ELF-1 (cell line): ENCODE measurements at regions not wholly inside any gene's neighbourhood (a gene's known extent, or its start where the extent isn't known, plus 50 kb on each side); places are given as distances from the start of the nearest gene placed in this dataset.

Source experiments
- DNase-seq: peaks from one replicate; pipeline ENCODE4 v3.0.0-alpha.2; 2016; ENCODE audit warnings: low read depth, low spot score

DNA sequence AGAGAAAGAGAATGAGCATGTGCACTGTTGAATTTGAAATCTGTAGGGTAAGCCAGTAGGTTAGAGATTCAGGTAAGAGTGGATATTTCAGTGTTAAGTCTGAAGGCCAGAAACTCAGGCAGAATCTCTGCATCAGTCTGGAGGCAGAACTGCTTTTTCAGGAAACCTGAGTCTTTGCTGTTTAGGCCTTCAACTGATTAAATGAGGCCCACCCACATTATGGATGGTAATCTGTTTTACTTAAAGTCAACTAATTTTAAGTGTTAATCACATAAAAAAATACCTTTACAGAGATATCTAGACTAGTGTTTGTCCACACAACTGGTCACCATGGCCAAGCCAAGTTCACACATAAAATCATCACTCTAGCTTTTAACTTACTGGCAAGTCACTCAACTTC is 205.0 kb upstream of the DDHD1 start:
- no peak for DNase-seq

DNA sequence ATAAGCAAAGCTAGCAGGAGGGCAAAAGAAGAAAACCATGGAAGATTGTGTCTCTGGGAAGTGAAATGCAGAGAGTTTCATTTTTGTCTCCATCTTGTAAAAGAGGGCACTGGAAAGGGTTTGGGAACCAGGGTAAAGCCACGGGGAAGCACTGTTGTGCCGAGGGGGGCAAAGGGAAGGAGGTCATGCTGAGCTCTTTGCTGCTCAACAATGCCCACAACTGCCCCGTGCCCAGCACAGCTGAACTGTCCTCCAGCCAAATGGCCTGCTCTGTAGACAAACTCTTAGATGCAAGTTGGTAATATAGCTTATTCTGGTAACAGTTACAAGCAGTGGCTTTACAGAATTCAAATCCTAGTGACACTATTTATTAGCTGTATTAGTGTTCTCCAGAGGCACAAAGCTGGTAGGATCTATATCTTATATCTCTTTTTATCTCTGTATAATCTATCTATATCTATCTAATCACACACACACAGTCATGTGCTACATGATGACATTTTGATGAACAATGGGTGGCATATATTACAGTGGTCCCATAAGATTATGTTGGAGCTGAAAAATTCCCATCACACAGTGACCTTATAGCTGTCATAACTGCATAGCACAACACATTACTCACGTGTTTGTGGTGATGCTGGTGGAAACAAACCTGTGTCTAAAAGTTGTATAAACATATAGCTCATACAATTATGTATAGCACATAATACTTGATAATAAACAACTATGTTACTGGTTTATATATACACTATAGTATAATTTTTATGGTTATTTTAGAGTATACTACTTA is 203.4 kb upstream of the DDHD1 start:
- DNase-seq = no peak

DNA sequence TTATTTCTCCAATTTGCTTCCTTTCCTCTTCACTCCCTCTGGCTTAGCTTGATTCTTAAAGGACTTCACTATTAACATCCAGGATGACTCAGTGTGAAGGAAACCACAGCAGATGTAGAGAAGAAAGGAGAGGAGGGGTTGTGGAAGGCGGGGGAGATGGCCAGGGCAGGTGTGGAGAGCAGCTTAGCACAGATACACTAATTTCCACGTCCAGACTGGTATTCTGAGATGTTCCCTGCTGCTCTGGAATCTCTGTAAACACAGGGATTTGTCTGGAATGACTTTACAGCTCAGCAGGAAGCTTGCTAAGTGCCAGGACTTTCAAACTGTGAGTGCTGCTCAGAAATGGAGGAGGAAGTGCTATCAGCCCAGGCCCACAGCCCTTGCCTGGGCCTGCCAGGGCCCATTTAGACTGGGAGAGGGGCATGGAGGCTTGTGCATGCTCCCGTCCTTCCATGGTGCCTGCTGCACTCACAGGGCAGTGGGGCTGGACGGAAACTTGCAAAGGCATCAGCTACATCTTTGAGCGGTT is 202.5 kb upstream of the DDHD1 start:
- peak; percentile 93 for DNase-seq

DNA sequence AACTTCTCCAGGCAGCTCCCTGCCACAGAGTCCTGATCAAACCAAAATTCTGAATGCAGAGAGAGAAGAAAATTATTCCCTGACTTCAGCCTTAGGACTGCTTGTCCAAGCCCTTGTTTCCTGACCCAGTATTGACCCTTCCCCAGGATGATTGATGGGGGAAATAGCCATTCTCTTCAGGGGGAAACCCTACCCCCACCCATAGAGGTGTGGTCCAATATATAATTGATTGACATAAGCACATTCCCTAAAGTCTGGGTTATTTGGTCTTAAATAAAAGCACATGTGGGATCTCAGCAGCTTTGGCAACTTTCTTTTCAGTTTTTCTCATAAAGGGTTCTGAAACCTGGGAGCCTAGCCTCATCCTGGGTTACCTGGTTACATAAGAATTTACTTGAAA is 201.2 kb upstream of the DDHD1 start:
- peak; percentile 11 for DNase-seq

DNA sequence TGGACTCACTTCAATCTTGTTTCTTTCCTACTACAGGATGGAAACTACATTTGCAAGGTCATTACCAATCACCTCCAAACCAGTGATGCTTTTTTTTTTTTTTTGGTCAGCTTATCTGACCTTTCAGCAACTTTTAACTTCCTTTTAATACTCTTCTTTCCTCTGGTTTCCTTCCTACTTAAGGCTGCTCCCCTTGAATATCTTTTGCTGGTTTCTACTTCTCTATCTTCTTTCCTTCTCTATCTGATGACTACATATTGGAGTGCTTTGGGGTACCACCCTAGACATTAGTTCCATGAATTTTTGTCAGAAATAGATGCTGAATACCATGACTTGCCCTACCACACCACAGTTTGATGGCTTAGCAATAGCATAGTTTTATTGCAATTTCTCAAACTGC is 197.7 kb upstream of the DDHD1 start:
- no peak for DNase-seq

DNA sequence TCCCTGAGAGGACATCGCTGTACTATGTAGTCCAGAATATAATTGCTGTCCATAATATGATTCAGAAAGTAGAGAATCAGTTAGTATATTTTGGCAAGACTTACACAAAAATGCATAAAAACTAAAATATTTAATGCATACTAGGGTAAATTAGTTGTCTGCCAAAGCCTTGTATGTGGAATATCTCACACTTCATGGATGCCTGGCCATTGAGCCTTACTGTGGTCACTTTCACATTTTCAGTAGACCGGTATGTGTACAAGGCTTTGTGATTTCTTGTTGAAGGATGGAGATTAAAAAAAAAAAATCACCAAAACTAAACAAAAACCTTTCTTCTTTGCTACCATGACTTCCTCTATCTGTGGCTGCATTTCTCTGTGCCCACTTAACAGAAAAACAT is 197.3 kb upstream of the DDHD1 start:
- no peak for DNase-seq

DNA sequence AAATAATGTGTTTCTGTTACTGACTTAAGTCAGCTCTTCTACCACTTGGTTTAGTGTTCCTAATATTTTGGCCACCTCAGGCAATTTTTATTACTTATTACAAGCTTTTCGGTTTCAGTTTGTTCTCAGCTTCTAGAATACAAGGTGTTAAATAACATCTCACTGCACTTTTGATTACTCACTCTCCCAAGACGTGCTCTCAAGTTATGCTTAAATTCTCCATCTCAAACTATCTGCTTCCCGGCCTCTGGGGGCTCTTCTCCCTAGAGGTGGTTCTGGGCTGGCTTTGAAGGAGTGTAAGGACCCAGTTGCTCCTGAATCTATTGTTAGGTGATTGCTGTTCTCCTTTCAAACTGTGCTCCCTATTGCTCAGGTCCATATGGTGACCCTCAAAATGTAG is 193.9 kb upstream of the DDHD1 start:
- DNase-seq = no peak

DNA sequence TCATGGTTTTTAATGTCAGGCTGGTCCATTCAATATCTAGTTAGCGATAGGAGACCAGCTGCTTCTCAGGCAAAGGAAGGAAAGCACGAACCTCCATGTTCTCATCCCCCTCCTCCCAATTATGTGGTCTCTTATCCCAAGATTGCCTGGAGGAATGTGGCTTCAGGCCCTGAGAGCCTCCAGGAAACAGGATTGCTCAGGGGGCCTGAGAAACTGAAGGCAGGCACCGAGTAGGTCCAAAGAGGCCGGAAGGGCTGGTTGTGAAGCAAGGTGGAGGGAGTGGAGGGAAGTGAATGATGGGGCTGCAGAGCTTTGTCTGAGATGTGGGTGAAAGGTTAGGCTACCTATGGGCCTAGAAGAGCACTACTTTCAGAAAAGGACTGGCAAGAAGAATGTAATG is 188.2 kb upstream of the DDHD1 start:
- DNase-seq = peak; percentile 58

DNA sequence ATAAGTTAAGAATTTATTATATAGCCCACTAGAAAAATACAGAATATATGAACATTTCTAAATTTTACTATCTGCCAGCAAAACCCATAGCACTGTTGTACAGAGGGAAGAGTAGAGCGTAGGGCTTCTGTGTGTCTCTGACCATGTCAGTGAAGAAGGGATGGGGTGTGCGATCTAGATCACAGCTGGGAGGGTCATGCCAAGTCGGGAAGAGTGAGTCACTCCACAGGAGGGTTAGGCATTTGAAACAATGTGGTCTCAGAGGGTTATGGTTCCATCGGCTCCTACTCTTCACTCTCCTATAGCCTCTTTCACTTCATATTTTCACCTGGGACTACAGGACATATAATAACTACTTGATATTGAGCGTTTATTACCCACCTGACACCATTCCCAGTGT is 185.1 kb upstream of the DDHD1 start:
- DNase-seq = no peak

DNA sequence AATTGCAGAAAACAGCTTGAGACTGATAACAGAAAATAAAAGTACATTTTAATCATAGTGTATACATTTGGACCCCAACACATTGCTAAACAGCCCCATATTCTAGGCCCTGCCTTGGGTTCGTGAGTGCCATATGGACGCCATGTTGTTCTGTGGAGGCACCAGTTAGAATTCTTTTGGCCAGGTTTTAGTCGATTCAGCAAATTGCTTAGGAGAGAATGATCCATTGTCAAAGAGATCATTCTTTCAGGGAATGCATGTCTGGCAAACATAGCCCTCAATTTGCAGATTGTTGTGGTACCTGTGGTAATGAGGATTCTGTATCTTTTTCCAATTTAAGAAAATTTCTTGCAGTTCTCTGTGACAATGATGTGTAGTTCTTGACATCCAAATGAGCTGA is 183.6 kb upstream of the DDHD1 start:
- DNase-seq = no peak

DNA sequence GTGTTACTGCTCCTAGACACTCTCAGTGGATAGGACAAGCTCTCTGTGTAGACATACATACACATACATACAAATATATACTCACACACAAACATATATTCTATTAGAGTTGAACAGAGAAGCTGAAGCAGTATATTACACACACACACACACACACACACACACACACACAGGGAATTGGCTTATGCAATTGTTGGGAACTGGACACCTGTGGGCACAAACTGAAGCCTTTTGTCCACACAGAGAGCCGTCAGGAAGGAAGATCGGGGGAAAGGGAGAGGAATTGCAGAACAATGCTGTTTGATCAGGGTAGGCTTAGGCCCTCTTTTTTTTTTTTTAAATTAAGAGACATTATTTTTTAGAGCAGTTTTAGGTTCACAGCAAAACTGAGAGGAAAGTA is 180.7 kb upstream of the DDHD1 start:
- no peak for DNase-seq

DNA sequence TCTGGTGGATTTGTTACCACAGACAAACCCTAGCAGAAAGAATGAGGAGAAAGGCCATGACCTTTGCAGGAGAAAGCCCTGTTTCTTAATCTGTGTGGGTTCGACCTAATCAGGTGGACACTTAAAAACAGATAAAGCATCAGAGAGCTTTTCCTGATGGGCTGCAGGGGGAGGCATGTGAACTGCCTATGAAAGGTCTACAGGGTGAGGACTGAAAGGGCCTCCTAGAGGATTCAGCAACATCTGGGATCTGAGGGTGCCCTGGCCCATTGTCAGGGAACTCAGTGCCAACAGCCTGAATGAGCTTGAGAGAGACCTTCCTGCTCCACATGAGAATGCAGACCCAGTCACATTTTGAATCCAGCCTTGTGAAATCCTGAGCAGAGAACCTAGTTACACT is 178.8 kb upstream of the DDHD1 start:
- peak; percentile 9 for DNase-seq

DNA sequence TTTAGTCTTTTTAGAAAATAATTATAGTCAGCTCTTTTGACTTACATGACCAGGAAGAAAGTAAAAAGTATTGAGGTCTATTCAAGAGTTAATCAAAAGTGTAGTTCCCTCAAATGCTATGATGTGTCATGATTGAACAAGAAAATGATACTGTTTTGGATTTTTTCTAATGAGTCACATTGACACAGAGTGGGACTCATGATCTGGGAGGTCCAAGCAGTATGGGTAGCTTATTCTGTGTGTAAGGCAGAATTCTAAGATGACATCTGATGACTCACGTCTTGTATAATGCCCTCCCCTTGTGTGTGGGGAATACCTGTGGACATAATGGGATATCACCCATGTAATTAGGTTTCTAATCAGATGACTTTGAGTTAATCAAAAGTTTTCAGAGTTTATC is 178.1 kb upstream of the DDHD1 start:
- DNase-seq = no peak

DNA sequence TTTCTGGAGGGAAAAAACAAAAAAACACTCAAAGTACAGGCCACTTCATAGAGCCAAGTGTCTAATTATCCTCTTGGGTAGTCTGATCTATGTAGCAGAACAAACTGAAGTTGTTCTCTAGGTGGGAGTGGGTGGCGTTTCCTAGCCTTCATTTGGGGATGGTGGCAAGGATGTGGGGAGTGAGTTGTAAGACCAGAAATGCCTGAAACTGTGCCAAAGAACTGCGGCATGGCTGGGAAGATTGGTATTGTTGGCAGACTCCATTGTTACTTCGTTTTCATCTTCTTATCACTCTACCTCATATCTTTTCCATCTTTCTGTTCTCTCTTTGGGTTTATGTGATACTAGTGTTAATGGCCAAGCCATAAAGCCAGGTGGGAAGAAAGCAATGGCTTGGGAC is 177.3 kb upstream of the DDHD1 start:
- DNase-seq = no peak

DNA sequence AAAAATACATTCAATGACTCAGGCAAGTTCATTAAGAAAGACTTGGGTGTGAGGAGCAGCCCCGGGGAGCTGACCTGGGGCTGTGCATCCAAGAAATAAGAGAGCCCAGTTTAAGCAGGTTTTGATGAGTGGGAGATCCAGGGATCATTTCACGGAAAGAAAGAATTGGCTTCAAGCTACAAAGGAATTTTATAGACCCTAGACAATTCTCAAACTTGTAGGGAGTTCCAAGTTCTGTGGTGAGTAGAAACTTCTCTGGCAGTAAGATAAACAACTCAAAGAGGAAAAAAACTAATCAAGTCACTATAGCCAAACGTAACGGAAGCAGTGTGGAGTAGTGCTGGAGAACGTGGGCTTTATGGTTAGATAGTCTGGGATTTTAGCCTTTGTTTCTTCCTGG is 175.7 kb upstream of the DDHD1 start:
- no peak for DNase-seq

DNA sequence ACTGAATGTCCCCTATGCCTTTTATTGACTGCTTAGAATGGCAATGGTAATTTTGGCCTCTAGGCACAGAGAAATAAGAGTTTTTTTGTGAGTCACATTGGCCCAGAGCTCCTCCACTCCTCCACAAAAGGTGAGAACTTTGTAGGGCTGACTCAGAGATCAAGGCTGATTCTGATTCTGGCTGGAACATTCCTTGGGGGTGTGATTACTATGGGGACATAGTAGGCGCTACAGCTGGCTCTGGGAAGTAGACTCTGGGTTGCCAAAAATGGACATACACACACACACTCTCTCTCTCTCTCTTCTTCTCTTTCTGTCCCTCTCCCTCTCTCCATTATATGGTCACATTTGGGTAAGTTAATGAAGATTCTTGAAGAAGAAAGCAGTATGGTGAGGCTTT is 174.6 kb upstream of the DDHD1 start:
- peak; percentile 21 for DNase-seq

DNA sequence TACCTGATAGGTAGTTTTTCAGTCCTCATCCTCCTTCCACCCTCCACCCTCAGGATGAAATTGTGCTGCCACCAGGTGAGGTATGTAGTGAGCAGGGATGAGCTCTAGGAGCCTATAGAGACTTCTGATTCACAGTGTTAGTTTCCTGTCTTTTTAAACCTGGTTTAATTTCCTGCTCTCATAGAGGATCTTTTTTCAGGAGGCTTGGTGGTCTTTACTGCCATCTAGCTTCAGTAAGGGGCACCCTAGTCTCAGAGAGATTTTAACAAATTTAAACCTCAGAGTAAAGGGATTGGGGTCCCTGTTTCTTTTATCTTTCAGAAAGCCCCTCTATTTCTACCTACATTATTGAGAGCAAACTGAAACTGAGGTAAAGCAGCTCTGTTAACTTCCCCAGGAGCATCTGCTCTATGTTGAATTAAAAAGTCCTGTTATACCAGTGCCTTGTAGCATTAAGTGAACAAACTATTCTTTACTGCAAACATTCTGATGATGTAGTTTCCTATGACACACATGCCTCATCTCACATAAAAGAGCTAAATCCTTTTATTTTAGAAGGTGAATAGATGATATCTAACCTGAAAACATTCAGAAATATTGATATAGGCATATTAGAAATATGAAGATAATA is 172.2 kb upstream of the DDHD1 start:
- no peak for DNase-seq

DNA sequence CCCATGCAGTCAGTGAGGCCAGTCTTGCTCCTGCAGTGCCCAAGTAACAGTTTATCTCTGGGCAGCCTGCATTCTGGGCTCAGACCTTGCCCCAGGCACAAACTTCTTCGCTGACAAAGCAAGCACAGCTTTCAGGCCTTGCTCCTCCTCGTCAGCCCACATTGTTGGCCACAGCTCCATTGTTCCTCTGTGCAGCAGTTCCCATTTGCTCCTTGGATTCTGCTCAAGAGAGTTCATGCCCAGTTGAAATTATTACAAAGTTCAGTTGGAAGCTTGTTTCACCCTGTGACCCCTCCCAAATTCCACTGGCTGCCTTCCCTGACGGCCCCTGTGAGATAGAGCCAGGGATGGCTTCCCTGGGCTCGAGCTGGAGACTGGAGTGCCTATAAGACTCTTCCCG is 163.4 kb upstream of the DDHD1 start:
- peak; percentile 60 for DNase-seq

DNA sequence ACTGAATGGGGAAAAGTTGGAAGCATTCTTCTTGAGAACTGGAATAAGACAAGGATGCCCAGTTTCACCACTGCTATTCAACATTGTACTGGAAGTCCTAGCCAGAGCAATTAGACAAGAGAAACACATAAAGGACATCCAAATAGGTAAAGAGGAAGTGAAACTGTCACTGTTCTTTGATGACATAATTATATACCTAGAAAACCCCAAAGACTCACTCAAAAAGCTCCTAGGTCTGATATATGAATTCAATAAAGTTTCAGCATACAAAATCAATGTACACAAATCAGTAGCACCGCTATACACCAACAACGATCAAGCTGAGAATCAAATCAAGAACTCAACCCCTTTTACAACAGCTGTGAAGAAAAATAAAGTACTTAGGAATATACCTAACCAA is 157.3 kb upstream of the DDHD1 start:
- DNase-seq = no peak

DNA sequence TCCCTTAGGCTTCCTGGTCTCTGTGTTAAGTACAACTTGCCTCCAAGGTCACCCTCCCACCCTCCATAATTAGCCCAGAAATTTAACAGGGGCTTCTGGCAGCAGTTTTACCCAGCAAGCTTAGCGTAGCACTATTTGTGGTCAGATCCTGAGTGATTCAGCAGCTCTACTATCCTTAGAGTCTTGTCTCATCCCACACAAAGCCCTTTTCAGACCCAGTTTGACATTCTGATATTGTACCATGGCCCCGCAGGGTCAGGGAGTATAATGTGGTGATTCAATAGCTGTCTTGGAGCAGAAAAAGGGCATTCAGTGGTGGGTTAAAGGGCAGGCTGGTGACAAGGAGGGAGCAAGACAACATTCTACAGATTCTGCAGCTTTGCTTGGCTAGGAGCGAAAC is 153.8 kb upstream of the DDHD1 start:
- no peak for DNase-seq

DNA sequence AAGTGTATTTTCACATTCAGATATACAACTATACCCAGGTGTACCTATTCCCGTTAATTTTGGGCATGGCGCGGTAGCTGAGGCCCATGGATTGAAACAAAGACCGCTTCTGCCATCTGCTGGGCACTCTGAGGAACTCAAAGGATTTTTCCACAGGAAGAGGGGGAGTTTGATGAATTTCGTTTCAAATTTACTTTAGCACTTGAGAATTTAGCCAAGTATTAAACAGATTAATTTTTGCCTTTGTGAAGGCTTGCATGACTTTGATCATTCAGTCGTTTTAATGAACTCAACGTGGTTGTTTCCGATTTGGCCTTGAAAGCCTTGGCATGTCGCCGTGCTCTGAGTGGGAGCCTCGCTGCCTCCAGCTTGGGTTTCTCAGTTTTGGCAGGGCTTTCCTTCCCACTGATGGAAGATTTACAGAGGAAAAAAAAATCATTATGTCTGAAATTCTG is 153.2 kb upstream of the DDHD1 start:
- peak; percentile 32 for DNase-seq

DNA sequence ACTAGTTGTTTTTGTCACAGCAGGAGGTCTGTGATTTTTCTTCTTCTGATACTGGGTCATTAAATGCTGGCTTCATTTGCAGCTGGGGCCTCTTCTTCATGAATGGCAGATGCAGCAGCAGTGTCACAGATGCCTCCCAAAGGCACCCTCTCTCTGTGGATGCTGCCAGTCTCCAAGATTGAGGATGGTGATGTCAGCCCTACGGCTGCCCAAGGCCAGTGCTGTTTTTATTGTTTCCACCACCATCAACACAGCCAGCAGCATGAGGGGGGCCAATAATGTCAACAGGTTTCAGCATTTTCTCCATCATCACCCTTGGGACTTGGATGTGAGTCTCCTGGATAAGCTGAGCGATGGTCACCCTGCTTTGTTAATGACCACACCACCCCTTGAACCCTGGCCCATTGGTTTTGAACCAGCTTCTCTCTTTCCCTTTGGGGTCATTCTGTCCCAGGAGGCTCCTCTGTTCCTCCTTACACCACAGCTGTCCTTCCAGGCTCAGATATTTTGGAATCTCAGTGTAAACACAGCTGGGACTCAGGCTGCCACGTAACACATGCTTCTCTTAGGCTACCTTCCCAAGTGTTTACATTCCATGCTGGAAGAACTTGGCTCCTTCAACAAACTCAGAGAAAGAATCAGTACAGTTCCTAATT is 151.7 kb upstream of the DDHD1 start:
- DNase-seq = peak; percentile 22
